Nephron progenitor cell (in vitro differentiated cells): ENCODE measurements at regions not wholly inside any gene's neighbourhood (a gene's known extent, or its start where the extent isn't known, plus 50 kb on each side); places are given as distances from the start of the nearest gene placed in this dataset.

ENCODE experiments used
- DNase-seq: peaks from one replicate; pipeline ENCODE4 v3.0.0; 2021
- H3K27ac Mint-ChIP-seq: 2 replicates; pipeline ENCODE4 v1.8.0; 2021; ENCODE audit warnings: mild to moderate bottlenecking, moderate library complexity, mixed read lengths
- H3K27me3 Mint-ChIP-seq: 2 replicates; pipeline ENCODE4 v1.8.0; 2021; ENCODE audit warnings: mild to moderate bottlenecking, low read depth, mixed read lengths; ENCODE audit not compliant: poor library complexity
- H3K36me3 Mint-ChIP-seq: 2 replicates; pipeline ENCODE4 v1.8.0; 2021; ENCODE audit warnings: low read depth, mixed read lengths
- H3K4me1 Mint-ChIP-seq: 2 replicates; pipeline ENCODE4 v1.8.0; 2021; ENCODE audit warnings: mixed read lengths
- H3K4me3 Mint-ChIP-seq: 2 replicates; pipeline ENCODE4 v1.8.0; 2021; ENCODE audit warnings: mild to moderate bottlenecking, moderate library complexity, mixed read lengths
- H3K9me3 Mint-ChIP-seq: 2 replicates; pipeline ENCODE4 v1.8.0; 2021; ENCODE audit warnings: mild to moderate bottlenecking, moderate library complexity, mixed read lengths
- CTCF ChIP-seq: fragments of 200-600 bp; sonication (generic); IDR thresholded peaks from 2 replicates; pipeline ENCODE4 v1.5.0; 2021; ENCODE audit warnings: antibody characterized with exemption

GRCh38 chr12:68559984-68560850 lies 50.5 kb upstream of the RAP1B start:
- no peak for DNase-seq
- peaks cover 12% of the 10 kb centered on the region for H3K4me1 Mint-ChIP-seq
- H3K9me3 Mint-ChIP-seq: no peaks in the 10 kb centered on the region
- no peak overlapping the region for H3K4me3 Mint-ChIP-seq
- H3K27me3 Mint-ChIP-seq: no peaks in the 10 kb centered on the region
- no peak for TF ChIP-seq CTCF
- no peaks in the 10 kb centered on the region for H3K36me3 Mint-ChIP-seq
- no peak overlapping the region for H3K27ac Mint-ChIP-seq

GRCh38 chr12:68560851-68561422 lies 49.8 kb upstream of the RAP1B start:
- no peak for TF ChIP-seq CTCF
- Mint-ChIP-seq H3K4me1 (peaks cover 12% of the 10 kb centered on the region), H3K4me3 (no peak overlapping the region), H3K27me3 (no peaks in the 10 kb centered on the region), H3K9me3 (no peaks in the 10 kb centered on the region), H3K27ac (no peak overlapping the region), H3K36me3 (no peaks in the 10 kb centered on the region)
- DNase-seq: no peak
